RWPE1 (cell line): ENCODE measurements at regions not wholly inside any gene's neighbourhood (a gene's known extent, or its start where the extent isn't known, plus 50 kb on each side); places are given as distances from the start of the nearest gene placed in this dataset.

Experiments used
- CTCF ChIA-PET: fragments of 350-600 bp; sonication (Branson Sonifier 250); formaldehyde crosslinking; extraction: SDS; loops from one replicate; lab custom pipeline; 2021; lab: Yijun Ruan, JAX
- POLR2A ChIA-PET: fragments of 400-600 bp; formaldehyde crosslinking; extraction: SDS; loops from one replicate; lab custom pipeline; 2020; ENCODE audit warnings: antibody characterized with exemption; ENCODE audit not compliant: low non-redundant PET; lab: Yijun Ruan, JAX
- DNase-seq: peaks from one replicate; pipeline ENCODE4 v3.0.0; 2012; ENCODE audit warnings: low spot score
- H3K27ac ChIP-seq: fragments of 450-650 bp; 2 replicates; pipeline ENCODE4 v1.5.1; 2017
- CTCF ChIP-seq: fragments of 450-650 bp; conservative IDR thresholded peaks from 2 replicates; pipeline ENCODE4 v1.5.1; 2017; ENCODE audit warnings: low read depth, mild to moderate bottlenecking

GRCh38 chr15:98067339-98067738, 106.8 kb downstream of the ARRDC4 start:
- no peak for TF ChIP-seq CTCF

GRCh38 chr15:98069256-98069655, 108.8 kb downstream of the ARRDC4 start:
- no peak for DNase-seq
- ChIA-PET CTCF (no interaction called here), POLR2A (no interaction called here)
- H3K27ac ChIP-seq, result no peak overlapping the region
- TF ChIP-seq CTCF, result no peak

More at GRCh38 chr15:98067339-98067738, 106.8 kb downstream of the ARRDC4 start:
- no peak overlapping the region for H3K27ac ChIP-seq
- DNase-seq, result no peak
- ChIA-PET POLR2A (no interaction called here), CTCF (no interaction called here)

GRCh38 chr15:98070137-98070536, 109.6 kb downstream of the ARRDC4 start:
- ChIA-PET POLR2A (no interaction called here), CTCF (interaction anchor here (0.7 kb wide), 1 partner anchor 19 kb away, joined by 5 read pairs; no protein-coding TSS in a partner anchor)
- no peak overlapping the region for H3K27ac ChIP-seq
- no peak for DNase-seq
- no peak for TF ChIP-seq CTCF

- POLR2A ChIA-PET, result no interaction called here
- no peak for TF ChIP-seq CTCF
- no peak overlapping the region for H3K27ac ChIP-seq
- DNase-seq, result no peak
- CTCF ChIA-PET, result interaction anchor here (1.2 kb wide), 1 partner anchor 9 kb away, joined by 3 read pairs; no protein-coding TSS in a partner anchor
Measured at GRCh38 chr15:98071786-98072185, 111.3 kb downstream of the ARRDC4 start.

GRCh38 chr15:98075441-98075840, 114.9 kb downstream of the ARRDC4 start:
- no peak overlapping the region for H3K27ac ChIP-seq
- CTCF ChIA-PET, result interaction anchor here (0.7 kb wide), 1 partner anchor 103 kb away, joined by 4 read pairs; no protein-coding TSS in a partner anchor
- no peak for DNase-seq
- POLR2A ChIA-PET, result no interaction called here
- no peak for TF ChIP-seq CTCF

GRCh38 chr15:98076021-98076816, 115.7 kb downstream of the ARRDC4 start:
- no peak for DNase-seq
- ChIA-PET POLR2A (no interaction called here), CTCF (interaction anchor here (0.5 to 0.7 kb wide), 2 partner anchors 102 to 814 kb away, joined by 4 to 5 read pairs; no protein-coding TSS in a partner anchor)
- no peak for TF ChIP-seq CTCF
- no peak overlapping the region for H3K27ac ChIP-seq
